Stimulated activated naive CD8-positive, alpha-beta T cell treated with anti-CD3 and anti-CD28 coated beads, Interleukin-15, Interleukin-2, amounts not matched to agents 100 U/mL and 50 U/mL, for 24 hours (primary cell): ENCODE measurements at regions not wholly inside any gene's neighbourhood (a gene's known extent, or its start where the extent isn't known, plus 50 kb on each side); places are given as distances from the start of the nearest gene placed in this dataset.
"Not testable (repeated sequence)": the region's sequence is repeated elsewhere in the genome, so short reads cannot be mapped to it uniquely, and the experiment has no call there.

Experiments used
- ATAC-seq: fragments of 150-1000 bp; cut with Tn5 transposase; one replicate; pipeline ENCODE4 v1.10.0; 2021
- DNase-seq: peaks from one replicate; pipeline ENCODE4 v3.0.0; 2021

DNA sequence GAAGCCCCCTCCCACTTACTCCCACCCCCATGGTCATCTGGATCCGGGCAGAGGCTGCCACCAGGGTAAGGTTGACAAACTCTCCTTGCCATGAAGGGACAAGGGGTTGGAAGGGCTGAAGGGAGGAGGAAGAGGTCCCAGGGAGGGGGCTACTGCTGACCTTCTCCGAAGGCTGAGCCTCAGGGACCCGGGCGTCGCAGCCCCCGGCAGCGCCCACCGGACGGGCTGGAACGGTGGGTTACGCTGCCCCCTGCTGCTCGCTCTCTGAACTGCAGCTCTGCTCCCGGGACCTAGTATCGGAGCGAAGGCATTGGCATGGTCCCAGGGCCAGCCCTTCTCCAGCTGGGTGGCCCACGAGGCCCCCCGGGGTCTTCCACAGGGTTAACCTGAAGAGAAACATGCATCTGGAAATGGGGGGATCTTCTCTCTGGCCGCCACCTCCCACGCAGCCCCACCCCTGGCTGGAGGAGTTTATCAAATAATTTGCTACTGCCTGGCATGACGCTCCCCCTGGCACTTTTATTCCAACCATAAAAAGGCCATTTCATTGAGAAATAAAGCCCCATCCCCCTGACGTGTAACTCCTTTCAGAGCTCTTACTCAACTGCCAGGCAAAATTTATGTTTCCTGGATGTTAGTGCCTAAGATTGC lies 70.4 kb upstream of the TARDBP start:
- peak; percentile 81 for DNase-seq
- no peak for ATAC-seq

- DNase-seq (no peak), ATAC-seq (no peak)
Observed at GRCh38 chr1:10942542-10942912, 69.9 kb upstream of the TARDBP start.

DNA sequence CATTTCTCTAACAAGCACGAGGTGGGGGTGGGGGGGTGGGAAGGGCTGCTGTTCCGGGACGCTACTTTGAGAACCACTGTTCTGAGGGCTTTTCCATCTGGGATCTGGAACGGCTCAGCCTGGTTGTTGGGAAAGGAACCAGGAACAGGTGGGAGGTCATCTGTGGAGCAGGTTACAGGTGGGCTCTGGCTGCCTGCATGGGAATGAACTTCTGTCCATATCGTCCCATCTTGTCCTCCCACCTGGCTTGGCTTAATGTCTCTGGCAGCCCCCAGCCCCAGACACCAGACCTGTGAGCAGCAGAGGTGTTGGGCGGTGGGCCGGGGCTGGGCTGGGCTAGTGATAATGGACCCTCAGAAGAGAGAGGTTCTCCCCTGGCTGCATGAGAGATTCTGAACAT lies 69.4 kb upstream of the TARDBP start:
- DNase-seq (no peak), ATAC-seq (no peak)

DNA sequence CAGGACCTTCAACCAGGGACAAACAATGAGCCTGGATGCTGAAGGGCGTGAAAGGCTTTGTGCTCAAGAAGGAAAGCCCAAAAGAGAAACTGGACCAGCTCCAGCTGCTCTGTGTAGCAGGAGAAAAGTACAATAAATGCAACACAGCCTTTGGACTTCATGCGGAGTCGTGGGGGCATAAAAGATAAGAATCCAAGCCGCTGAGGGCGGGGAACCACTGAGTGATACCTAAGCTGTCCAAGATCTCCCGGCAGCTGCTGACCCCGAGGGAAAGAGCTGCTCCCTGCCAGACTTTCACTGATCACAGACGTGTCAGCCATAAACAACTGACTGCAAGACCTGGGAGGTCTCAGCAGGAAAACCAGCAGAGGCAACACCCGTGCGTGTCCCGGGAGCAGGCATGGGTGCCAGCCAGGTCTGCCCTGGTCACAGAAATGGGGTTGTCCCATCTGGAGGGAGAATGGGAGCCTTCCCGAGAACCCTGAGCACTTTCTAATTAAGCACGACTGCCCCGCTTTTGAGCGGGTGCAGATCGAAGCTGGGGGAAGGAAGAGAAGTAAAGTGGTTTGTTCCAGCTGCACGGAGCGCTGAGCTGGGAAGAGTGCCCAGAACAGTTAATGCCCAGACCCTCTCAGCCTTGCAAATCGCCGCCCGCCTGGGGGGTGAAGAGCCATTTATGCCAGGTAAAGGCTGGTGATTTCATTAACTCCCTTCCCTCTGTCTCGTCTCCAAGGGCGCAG lies 68.3 kb upstream of the TARDBP start:
- no peak for ATAC-seq
- DNase-seq = no peak

GRCh38 chr1:10945991-10946509 lies 66.4 kb upstream of the TARDBP start:
- no peak for DNase-seq
- ATAC-seq = no peak

DNA sequence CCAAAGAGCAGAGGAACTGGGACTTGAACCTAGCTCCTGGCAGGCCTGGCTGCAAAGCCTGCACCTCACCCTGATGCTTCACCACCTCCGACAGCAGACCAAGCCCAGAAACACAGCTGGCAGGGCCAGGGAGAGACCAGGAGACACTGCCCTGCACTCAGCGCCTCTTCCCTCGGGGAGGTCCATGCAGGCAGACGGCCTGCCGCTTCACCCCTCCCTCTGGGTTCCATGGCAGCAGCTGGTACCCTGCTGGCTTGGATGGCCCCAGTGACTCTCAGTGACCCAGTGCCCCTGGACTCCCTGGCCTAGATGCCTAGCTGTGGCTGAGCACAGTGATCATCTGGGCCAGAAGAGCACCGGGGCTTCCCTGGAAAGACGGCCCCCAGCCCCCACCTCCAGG lies 65.3 kb upstream of the TARDBP start:
- ATAC-seq (no peak), DNase-seq (no peak)

GRCh38 chr1:10947691-10948462 lies 64.6 kb upstream of the TARDBP start:
- ATAC-seq = no peak
- no peak for DNase-seq

DNA sequence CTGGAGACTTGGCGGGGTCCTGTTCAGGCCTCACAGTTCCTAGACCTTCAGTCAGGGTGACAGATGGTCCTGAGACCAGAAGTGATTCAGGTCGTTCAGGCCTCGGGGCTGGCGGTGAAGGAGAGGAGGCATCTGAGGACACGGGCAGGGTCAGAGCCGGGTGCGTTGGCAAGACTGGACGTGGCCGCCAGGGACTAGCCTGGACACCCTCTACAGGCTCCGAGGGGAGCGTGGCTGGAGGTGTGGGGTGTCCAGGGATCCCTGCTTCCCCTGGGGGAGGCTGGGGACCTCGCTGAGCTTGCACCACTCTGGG lies 64.0 kb upstream of the TARDBP start:
- ATAC-seq = no peak
- no peak for DNase-seq

GRCh38 chr1:10950316-10951172 lies 61.9 kb upstream of the TARDBP start:
- DNase-seq (no peak), ATAC-seq (no peak)

DNA sequence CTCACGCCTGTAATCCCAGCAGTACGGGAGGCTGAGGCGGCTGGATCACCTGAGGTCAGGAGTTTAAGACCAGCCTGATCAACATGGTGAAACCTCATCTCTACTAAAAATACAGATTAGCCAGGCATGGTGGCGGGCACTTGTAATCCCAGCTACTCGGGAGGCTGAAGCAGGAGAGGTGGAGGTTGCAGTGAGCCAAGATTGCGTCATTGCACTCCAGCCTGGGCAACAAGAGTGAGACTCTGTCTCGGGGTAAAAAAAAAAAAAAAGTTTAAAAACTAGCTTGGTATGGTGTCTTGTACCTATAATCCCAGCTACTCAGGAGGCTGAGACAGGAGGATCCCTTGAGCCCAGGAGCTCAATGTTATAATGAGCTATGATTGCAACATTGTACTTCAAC lies 61.2 kb upstream of the TARDBP start:
- ATAC-seq, DNase-seq: not testable (repeated sequence)

DNA sequence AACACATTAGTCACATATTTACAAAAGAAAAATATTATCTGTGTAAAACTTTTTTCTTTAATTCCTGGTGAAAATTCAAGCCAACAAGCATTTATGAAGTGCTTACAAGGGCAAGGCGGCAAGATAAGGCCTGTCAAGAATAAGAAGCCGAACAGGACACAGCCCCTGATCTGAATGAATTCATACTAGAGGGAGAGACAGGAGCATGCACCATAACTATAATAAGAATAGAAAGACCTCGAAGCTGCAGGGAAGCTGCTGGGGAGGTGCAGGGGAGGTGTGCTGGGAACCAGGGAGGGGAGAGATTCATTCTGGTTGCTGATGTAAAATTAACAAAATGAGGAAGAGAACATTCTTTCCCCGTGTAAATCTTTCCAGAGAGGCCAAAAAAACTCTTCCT lies 60.5 kb upstream of the TARDBP start:
- ATAC-seq (no peak), DNase-seq (no peak)

GRCh38 chr1:10953505-10954193 lies 58.8 kb upstream of the TARDBP start:
- ATAC-seq = no peak

DNA sequence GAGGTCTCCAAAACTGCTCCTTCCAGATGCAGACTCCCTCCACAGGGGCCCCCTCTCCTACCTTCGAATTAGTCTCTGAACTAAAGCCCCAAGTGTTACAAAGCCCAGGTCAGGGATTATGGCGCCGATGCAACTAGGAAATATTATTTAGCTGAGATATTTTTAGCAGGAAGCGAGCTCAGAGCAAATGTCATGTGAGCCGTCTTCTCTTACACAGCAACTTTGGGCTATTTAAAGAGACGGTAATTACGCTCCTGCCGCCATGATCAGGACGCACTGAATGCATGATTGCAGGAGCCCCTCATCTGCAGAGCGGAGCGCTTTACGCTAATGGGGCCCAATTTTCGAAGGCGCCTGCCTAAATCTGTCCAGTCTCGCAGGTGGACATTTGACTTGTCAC lies 55.3 kb upstream of the TARDBP start:
- ATAC-seq (no peak), DNase-seq (no peak)

More at GRCh38 chr1:10953505-10954193, 58.8 kb upstream of the TARDBP start:
- DNase-seq = no peak

DNA sequence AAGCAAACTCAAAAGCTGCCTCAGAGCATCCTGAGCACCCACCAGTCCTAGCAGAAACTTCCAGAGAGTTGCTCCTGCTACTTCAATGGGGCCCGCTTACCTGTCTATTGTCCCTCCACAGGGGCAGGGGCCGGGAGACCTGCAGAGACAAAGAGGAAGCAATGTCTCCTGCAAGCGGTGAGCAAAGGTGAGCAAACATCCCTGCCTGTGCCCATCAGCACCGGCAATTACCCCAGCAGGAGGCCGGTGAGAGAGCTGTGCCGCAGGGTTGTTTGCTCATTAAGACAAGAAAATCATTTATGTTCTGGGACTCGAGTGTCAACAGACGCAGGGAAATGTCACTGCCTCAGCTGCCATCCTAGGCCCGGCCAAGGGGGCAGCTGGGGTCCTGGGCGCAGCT lies 53.8 kb upstream of the TARDBP start:
- DNase-seq (no peak), ATAC-seq (no peak)

- DNase-seq (peak; percentile 89), ATAC-seq (peak; percentile 83)
Observed at GRCh38 chr1:10960411-10961299, 51.8 kb upstream of the TARDBP start.

- ATAC-seq = peak; percentile 7
- DNase-seq = no peak
Observed at GRCh38 chr1:10961300-10961833, 51.1 kb upstream of the TARDBP start.

DNA sequence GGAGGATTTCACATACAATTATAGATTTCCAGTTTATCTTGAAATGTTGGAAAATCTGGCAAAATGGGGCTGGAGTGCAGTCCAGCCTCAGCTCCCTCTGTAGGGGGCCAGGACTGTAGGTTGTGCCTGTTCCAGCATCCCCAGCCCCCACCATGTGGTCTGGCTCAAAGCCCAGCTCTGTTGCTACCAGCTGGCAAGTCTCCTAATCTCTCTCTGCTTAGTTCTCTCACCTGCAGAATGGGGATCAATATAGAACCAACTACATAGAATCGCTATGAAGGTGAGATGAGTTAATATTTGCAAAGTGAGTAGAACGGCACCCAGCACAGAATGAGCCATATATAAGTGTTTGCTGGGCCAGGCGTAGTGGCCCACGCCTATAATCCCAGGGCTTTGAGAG lies 50.0 kb upstream of the TARDBP start:
- ATAC-seq (no peak), DNase-seq (no peak)
